ENCODE measurements at regions not wholly inside any gene's neighbourhood (a gene's known extent, or its start where the extent isn't known, plus 50 kb on each side); places are given as distances from the start of the nearest gene placed in this dataset.

DNA sequence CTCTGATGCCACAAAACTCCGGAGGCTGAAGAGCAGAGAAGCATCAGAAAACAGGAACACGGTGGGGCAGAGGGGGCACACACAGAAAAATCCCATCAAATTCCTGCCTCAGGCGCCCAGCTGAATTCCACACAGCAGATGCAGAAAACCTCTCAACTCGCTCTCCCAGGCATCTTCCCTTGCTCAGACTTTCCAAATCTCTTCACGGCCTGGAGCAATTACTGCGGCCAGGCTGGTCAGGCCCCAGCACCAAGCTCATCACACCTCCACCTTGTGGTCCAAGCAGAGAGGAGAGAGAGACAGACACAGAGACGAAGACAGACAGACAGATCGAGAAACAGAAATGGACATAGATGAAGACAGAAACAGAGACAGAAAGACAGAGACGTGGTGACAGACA is 89.0 kb downstream of the NCOR2 start:
- in situ Hi-C loops (cut with MboI; ENCODE audit: low sequenced_read_pairs) = no loop called here

DNA sequence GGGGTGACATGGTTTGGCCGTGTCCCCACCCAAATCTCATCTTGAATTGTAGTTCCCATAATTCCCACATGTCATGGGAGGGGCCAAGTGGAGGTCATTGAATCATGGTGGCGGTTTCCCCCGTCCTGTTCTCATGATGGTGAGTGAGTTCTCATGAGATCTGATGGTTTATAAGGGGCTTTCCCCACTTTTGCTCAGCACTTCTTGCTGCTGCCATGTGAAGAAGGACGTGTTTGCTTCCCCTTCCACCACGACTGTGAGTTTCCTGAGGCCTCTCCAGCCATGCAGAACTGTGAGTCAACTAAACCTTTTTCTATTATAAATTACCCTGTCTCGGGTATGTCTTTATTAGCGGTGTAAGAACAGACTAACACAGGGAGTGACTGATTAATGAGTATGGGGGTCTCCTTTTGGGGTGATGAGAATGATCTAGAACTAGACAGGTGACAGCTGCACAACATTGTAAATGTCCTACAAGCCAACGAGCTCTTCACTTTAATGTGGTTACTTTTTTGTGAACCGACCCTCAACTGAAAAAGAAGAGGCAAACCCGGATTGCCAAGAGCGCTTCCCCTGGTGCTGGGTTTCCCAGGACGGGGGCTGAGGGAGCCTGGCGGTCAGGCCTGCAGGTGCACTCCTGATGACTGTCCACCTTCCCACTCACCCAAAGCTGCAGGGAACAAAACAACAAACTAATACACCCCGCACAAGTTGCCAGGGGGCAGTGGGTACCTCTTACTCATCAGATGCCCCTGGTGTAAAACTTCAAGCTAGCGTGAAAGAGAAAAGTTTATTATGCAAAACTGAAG is 90.1 kb downstream of the NCOR2 start:
- in situ Hi-C loops (cut with MboI; ENCODE audit: low sequenced_read_pairs) = no loop called here

DNA sequence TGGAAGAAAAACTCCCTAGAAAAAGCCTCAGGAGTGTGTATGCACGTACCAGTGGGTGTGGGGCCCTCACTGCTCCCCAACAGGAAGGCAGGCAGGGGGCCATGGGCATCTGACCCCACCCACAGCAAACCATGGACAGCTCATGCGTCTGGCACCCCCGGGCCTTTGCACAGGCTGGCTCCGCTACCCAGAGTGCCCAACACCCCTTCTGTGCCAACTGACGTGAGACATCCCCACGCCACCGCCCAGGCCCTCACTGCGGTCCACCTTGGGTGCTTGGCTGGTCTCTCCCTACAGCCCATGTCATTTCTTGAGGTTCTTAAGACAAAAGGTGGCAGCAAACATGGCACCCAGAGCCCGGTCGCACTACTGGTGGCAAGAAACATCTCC is 91.4 kb downstream of the NCOR2 start:
- in situ Hi-C loops (cut with MboI; ENCODE audit: low sequenced_read_pairs) = no loop called here

DNA sequence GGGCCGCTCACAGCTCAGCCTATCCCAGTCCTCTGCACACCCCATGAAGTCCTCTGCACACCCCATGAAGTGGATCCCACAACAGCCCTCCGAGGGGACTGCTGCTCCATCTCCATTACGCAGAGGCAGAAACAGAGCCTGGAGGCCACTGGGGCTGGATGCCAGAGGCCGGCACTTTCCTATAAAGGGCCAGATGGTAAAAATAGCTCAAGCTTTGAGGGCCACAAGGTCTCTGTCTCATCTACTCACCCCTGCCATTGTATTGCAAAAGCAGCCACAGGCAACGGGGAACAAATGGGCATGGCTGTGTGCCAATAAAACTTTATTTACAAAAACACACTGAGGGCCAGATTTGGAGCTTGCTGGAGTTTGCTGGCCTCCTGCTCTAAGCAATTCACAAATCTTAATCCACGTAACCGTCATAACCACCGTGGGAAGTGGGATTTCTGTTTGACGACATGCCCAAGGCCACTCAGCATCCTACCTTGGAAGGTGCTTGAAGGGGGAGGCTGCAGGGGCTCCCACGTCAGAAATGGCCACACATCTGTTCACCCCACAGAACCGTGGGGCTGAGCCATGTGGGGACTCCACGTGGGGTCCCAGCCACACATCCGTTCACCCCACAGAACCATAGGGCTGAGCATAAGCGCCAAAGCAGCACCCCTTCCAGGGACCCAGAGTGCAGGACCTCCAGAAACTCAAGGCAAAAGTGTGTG is 92.0 kb downstream of the NCOR2 start:
- in situ Hi-C loops (cut with MboI; ENCODE audit: low sequenced_read_pairs) = no loop called here

DNA sequence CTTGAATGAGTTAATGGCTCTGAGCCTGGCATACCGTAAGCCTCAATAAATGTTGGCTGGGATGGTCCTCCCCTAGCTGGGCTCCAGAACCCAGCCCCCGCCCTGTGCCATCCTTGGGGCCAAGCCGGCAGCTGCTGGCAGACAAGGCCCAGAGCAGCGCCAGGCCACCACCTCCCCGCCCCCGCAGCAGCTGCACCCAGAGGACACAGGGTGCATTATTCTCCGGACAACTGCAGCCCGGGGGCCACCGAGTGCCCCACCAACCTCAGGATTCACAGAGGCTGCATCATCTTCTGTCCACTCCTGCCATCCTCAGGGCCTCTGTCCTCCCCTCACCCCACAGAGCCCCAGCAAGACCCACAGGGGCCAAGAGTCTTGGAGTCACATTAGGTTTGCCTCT is 92.7 kb downstream of the NCOR2 start:
- in situ Hi-C loops (cut with MboI; ENCODE audit: low sequenced_read_pairs) = loop anchor here (25.0 kb wide), 1 partner anchor 437 kb away; no protein-coding TSS in a partner anchor

DNA sequence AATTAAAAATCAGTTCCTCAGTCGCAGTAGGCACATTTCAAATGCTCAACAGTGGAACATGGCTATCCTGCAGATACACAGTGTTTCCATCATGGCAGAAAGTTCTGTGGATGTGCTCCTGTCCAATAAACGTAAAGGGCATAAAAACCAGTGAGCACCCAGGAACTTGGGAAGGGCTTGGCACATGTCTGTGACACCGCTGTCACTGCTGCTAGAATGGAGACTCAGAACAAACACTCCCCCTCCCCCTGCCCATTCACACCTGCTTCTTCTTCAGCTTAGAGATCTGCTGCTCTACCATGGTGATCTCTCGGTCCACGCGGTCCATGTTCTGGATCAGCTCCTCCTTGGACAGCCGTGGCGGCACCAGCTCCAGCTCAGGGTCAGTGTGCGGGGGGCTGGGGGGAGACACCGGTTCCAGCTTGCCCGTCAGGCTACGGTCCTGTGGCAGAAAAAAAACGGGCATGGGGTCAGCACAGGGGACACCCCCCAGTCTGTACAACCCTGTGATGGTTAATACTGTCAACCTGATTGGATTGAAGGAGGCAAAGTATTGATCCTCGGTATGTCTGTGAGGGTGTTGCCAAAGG is 94.6 kb downstream of the NCOR2 start:
- in situ Hi-C loops (cut with MboI; ENCODE audit: low sequenced_read_pairs) = loop anchor here (25.0 kb wide), 1 partner anchor 435 kb away; no protein-coding TSS in a partner anchor

DNA sequence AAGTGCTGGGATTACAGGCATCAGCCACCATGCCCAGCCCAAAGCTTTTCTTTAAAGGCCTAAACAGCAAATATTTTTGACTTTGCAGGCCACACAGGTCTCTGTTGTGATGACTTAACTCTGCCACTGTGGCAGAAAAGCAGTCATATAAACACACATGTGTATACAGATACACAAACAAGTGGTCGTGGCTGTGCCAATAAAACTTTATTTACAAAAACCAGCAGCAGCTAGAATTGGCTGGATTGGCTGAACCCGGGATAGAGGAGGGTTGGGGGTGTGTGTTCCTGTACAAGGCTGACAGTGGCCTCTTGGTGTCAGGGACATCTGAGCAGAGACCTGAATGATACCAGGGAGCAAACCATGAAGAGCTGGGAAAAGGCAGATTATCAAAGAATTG is 95.6 kb downstream of the NCOR2 start:
- in situ Hi-C loops (cut with MboI; ENCODE audit: low sequenced_read_pairs) = loop anchor here (25.0 kb wide), 1 partner anchor 435 kb away; no protein-coding TSS in a partner anchor

DNA sequence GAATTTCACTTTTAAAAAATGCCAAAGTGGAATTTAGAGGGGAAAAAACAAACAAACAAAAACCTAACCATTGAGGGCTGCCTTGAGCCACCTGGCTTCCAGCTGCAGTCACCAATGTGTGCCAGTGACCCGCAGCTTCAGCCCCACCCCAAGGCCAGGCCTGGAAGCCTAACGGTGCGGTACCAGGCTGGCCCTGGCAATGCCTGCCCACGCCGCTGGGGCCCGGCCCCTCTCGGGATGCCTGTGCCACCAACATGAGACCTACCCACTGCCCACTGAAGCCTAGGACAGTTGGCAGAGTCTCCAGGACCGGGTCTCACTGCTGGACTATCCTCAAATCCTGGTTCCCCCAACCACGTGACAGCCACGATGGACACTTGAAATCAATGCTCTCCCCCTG is 96.6 kb downstream of the NCOR2 start:
- in situ Hi-C loops (cut with MboI; ENCODE audit: low sequenced_read_pairs) = loop anchor here (25.0 kb wide), 1 partner anchor 434 kb away; no protein-coding TSS in a partner anchor

DNA sequence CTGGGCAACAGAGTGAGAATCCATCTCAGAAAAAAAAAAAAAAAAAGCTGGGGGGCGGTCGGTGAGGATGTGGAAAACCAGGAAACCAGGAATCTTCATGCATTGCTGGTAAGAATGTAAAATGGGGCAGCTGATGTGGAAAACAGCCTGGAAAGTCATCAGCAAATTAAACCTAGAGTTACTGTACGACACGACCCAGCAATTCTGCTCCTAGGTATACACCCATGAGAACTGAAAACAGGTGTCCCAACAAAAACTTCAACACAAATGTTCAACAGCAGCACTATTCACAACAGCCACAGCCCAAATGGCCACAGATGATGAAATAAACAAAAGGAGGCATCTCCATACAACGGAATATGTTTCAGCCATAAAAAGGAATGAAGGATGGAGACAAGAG is 97.3 kb downstream of the NCOR2 start:
- in situ Hi-C loops (cut with MboI; ENCODE audit: low sequenced_read_pairs) = loop anchor here (25.0 kb wide), 1 partner anchor 433 kb away; no protein-coding TSS in a partner anchor

DNA sequence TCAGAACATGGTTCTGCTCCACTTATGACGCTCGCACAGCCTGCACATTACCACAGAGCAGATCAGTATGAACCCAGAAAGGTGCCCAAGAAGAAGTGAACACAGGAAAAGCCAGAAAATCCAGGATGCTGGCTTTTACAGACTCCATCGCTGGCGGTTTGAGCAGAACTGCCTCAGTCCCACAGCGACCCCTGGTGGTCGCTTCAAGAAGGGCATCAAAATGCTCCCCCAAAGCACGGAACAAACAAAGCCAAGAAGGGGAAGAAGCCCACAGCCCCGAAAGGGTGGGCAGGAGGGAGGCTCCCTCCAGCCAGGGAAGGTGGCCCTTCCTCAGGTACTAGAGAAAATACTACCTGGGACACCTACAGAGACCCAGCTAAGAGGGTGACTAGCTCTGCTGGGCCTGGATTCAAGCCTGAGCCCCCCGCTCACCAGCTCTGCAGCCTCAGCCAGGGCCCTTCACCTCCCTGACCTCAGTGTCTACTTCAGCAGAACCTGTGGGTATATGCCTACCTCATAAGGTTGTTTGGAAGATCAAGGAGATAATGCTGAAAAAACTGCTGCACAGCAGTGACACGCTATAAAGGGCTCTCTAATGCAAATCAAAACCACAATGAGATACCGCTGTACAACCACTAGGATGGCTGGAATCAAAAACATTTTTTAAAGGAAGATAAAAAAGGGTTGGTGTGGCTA is 98.1 kb downstream of the NCOR2 start:
- in situ Hi-C loops (cut with MboI; ENCODE audit: low sequenced_read_pairs) = loop anchor here (25.0 kb wide), 1 partner anchor 432 kb away; no protein-coding TSS in a partner anchor

DNA sequence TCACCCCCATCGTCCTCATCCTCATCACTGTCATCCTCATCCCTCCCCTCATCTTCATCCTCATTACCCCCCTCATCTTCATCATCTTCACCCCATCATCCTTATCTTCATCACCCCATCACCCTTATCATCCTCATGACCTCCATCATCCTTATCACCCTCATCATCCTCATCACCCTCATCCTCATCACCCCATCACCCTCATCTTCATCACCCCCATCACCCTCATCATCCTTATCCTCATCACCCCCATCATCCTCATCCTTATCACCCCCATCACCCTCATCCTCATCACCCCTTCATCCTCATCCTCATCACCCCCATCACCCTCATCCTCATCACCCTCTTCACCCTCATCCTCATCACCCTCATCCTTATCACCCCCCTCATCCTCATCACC is 99.9 kb downstream of the NCOR2 start:
- in situ Hi-C loops (cut with MboI; ENCODE audit: low sequenced_read_pairs) = loop anchor here (25.0 kb wide), 1 partner anchor 430 kb away; no protein-coding TSS in a partner anchor

DNA sequence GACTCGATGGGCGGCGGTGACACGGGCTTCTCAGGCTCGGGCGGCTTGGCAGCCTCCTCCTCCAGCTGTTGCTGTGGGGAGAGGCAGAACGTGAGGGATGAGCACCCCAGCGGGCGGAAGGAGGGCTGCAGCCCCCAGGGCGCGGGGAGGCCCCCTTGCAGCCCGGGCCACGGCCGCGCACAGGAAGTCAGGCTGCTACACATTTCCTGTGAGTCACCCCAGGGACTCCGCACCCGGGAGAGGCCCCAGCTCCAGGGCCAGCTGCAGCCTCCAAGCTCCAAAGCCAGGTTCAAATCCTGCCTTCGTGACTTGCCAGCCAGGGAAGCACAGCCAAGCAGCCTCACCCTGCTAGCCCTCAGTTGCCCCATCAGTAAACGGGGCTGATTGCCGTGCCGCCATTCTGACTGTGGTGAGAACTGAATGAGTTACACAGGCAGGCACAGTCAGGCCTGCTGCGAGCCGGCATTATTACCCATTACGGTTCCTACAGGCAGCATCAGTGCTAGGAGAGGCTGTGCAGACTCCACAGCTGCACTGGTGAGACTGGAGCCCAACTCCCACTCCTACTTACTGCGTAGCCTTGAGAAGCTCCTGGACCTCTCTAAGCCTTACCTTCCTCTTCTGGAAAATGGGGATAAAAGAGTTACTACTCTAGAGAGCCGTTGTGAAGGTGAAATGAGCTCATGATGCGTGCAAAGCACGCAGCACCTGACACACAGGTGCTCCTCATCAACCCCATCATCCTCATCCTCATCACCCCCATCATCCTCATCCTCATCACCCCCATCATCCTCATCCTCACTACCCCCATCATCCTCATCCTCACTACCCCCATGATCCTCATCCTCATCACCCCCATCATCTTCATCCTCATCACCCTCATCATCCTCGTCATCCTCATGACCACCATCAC is 100.9 kb downstream of the NCOR2 start:
- in situ Hi-C loops (cut with MboI; ENCODE audit: low sequenced_read_pairs) = loop anchor here (25.0 kb wide), 1 partner anchor 429 kb away; no protein-coding TSS in a partner anchor

DNA sequence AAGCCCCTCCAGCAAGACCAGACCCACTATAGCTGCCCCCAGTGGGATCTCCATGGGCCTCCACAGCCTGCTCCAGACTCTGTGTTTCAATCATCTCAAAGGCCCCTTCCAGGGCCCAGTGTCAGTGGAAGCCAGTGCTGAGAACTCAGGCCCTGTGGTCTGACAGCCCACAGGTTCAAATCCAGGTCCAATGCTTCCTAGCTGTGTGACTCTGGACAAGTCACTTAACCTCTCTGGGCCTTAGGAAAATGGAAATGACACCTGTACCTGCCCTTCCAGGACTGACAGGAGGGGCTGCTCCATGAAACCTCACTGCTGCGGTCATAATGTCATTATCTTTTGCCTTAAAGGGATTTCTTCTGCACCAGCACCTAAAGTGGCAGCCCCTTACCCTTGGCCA is 101.9 kb downstream of the NCOR2 start:
- in situ Hi-C loops (cut with MboI; ENCODE audit: low sequenced_read_pairs) = loop anchor here (25.0 kb wide), 1 partner anchor 428 kb away; no protein-coding TSS in a partner anchor

DNA sequence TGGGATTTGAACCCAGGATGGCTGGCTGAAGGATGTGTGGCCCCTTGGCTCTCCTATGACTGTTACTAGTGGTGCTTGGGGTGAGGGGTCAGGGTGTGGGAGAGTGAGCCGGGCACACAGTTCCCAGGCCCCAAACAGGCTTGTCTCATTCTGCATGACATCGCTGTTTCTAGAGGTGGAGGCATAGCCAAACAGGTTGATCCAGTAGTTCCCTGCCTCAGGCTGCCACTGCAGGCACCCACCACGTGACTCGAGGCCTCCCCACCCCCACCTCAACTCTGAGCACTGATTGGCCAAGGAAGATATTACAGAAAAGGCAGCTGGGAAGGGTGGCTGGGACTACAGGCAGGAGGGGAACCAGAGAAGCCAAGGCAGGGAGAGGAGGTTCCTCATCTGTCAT is 102.6 kb downstream of the NCOR2 start:
- in situ Hi-C loops (cut with MboI; ENCODE audit: low sequenced_read_pairs) = loop anchor here (25.0 kb wide), 1 partner anchor 428 kb away; no protein-coding TSS in a partner anchor

DNA sequence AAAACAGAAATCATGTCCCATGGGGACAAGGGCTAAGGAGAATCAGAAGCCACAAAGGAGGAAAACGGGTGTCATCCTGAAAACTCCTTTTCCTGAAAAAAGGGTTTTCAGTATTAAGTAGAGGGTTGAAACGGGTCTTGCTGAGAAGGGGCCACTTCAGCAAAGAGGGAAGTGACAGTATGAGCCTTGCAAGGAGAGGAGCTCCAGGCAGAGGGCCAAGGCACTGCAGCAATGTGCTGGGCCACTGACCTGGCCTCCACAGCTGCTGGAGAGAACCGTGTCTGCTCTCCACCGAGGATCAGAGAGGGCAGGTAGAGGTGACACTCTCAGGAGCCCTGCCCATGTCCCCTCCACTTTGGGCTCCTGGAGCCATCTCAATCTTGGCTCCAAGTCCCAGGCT is 103.3 kb downstream of the NCOR2 start:
- in situ Hi-C loops (cut with MboI; ENCODE audit: low sequenced_read_pairs) = loop anchor here (25.0 kb wide), 1 partner anchor 427 kb away; no protein-coding TSS in a partner anchor

DNA sequence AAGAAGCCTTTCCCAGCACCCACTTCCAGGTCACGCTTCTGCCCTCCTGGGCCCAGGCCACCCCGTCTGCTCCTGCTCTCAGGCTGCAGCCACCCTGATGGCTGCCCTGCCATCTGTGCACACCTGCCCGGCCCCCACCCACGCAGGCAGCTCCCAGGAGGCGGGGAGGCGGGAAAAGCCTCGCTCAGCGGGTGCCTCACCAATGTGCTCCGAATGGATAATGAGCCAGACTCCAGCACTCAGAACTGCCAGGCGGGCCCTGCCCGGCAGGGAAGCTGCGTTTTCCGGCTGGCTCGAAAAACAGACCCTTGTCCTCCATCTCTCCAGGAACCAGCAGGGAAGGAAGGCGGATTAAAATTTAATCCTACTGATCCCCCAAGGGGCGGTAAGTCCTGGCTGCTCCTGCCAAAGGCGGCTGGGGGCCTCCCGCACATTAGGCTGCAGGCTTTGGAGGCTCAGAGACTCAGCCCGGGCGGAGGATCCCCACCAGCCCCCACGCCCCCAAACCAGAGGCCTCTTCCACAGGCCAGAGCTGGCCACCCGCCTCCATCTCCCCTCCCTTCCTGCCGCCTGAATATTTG is 104.0 kb downstream of the NCOR2 start:
- in situ Hi-C loops (cut with MboI; ENCODE audit: low sequenced_read_pairs) = loop anchor here (25.0 kb wide), 1 partner anchor 426 kb away; no protein-coding TSS in a partner anchor

DNA sequence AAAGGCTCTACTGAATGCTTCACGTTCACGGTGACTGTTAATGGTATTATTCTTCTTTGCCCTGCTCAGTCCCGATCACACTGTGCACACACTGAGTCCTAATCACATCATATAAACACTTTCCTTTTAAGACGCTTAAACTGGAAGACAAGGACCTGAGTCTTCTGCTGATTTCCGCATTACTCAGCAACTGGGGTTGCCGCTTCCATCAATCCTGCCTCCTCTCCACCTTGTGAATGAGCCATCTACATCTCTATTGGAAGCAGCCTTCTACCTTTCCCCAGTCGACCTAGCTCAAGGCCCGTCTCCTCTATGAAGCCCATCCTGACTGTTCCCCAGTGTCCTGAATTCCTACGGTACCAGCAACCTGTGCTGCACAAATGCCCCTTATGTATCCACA is 104.7 kb downstream of the NCOR2 start:
- in situ Hi-C loops (cut with MboI; ENCODE audit: low sequenced_read_pairs) = loop anchor here (25.0 kb wide), 1 partner anchor 425 kb away; no protein-coding TSS in a partner anchor

DNA sequence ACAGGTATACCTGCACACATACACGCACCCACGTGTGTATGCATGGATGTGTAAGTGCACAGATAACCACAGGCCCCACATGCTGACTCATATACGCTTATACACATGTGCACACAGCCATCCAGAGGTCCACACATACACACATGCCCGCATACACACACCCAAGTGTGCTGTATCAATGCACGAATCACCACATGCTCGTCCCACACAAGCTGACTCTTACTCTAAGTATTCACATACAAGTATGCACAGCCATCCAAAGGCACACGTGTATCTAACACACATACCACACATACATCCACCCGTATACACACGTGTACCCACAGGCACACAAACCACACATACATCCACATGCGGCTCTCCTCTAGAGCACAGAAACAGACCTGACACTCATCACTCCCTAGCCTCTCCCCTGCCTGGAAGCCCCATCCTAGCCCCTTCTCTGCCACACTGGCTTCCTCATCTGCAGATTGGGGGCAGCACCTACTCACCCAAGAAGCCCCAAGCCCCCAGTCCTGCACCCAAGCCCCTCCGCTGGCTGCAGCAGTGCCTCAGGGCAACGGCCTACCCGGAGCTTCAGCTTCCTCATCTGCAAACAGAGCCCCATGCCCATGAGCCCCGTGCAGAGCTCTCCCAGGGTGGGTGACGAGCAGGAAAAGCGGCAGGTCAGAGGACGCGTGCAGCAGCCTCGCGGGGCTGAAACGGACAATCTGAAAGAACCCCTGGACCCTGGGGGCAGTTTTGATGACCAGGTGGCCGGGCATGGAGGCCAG is 105.4 kb downstream of the NCOR2 start:
- in situ Hi-C loops (cut with MboI; ENCODE audit: low sequenced_read_pairs) = loop anchor here (25.0 kb wide), 1 partner anchor 425 kb away; no protein-coding TSS in a partner anchor
